Activated naive CD8-positive, alpha-beta T cell treated with anti-CD3 and anti-CD28 coated beads, Interleukin-2, amount 50 U/mL, for 24 hours (primary cell): ENCODE measurements at regions not wholly inside any gene's neighbourhood (a gene's known extent, or its start where the extent isn't known, plus 50 kb on each side); places are given as distances from the start of the nearest gene placed in this dataset.
"Not testable (repeated sequence)": the region's sequence is repeated elsewhere in the genome, so short reads cannot be mapped to it uniquely, and the experiment has no call there.

Source experiments
- ATAC-seq: fragments of 150-1000 bp; cut with Tn5 transposase; one replicate; pipeline ENCODE4 v1.10.0; 2021
- DNase-seq: peaks from one replicate; pipeline ENCODE4 v3.0.0; 2021
- H3K27ac Mint-ChIP-seq: one replicate; pipeline ENCODE4 v1.8.0; 2021; ENCODE audit warnings: mild to moderate bottlenecking, mixed read lengths
- H3K27me3 Mint-ChIP-seq: one replicate; pipeline ENCODE4 v1.8.0; 2021; ENCODE audit warnings: mixed read lengths
- H3K36me3 Mint-ChIP-seq: one replicate; pipeline ENCODE4 v1.8.0; 2021; ENCODE audit warnings: low read depth, mixed read lengths
- H3K4me1 Mint-ChIP-seq: one replicate; pipeline ENCODE4 v1.8.0; 2021; ENCODE audit warnings: mixed read lengths
- H3K4me3 Mint-ChIP-seq: one replicate; pipeline ENCODE4 v1.8.0; 2021; ENCODE audit warnings: mild to moderate bottlenecking, moderate library complexity, mixed read lengths
- H3K9me3 Mint-ChIP-seq: one replicate; pipeline ENCODE4 v1.8.0; 2021; ENCODE audit warnings: mixed read lengths

GRCh38 chr3:151615464-151615863, 118.3 kb upstream of the AADACL2 start:
- Mint-ChIP-seq H3K36me3 (no peaks in the 10 kb centered on the region), H3K27me3 (peaks cover 2% of the 10 kb centered on the region), H3K4me1 (no peaks in the 10 kb centered on the region), H3K9me3 (peaks cover 5% of the 10 kb centered on the region), H3K4me3 (no peak overlapping the region), H3K27ac (no peak overlapping the region)
- DNase-seq (no peak), ATAC-seq (no peak)

- Mint-ChIP-seq H3K9me3 (peaks cover 6% of the 10 kb centered on the region), H3K4me3 (no peak overlapping the region), H3K27me3 (peaks cover 2% of the 10 kb centered on the region), H3K36me3 (no peaks in the 10 kb centered on the region), H3K27ac (no peak overlapping the region), H3K4me1 (no peaks in the 10 kb centered on the region)
- no peak for ATAC-seq
- no peak for DNase-seq
Observed at GRCh38 chr3:151612115-151612514, 121.6 kb upstream of the AADACL2 start.

GRCh38 chr3:151611419-151611818, 122.3 kb upstream of the AADACL2 start:
- ATAC-seq, result no peak
- Mint-ChIP-seq H3K36me3 (no peaks in the 10 kb centered on the region), H3K4me3 (no peak overlapping the region), H3K27me3 (peaks cover 2% of the 10 kb centered on the region), H3K9me3 (peaks cover 6% of the 10 kb centered on the region), H3K27ac (no peak overlapping the region), H3K4me1 (no peaks in the 10 kb centered on the region)
- no peak for DNase-seq

GRCh38 chr3:151609491-151609890, 124.2 kb upstream of the AADACL2 start:
- Mint-ChIP-seq H3K36me3 (no peaks in the 10 kb centered on the region), H3K9me3 (peaks cover 6% of the 10 kb centered on the region), H3K27me3 (peaks cover 2% of the 10 kb centered on the region), H3K4me1 (no peaks in the 10 kb centered on the region), H3K27ac (no peak overlapping the region), H3K4me3 (no peak overlapping the region)
- DNase-seq, result no peak
- no peak for ATAC-seq

GRCh38 chr3:151604891-151605290, 128.8 kb upstream of the AADACL2 start:
- Mint-ChIP-seq H3K27ac (no peak overlapping the region), H3K4me3 (no peak overlapping the region), H3K9me3 (no peaks in the 10 kb centered on the region), H3K27me3 (peaks cover 2% of the 10 kb centered on the region), H3K4me1 (no peaks in the 10 kb centered on the region), H3K36me3 (no peaks in the 10 kb centered on the region)
- no peak for ATAC-seq
- DNase-seq, result no peak

- ATAC-seq (no peak), DNase-seq (no peak)
- Mint-ChIP-seq H3K27me3 (peaks cover 2% of the 10 kb centered on the region), H3K36me3 (no peaks in the 10 kb centered on the region), H3K9me3 (no peaks in the 10 kb centered on the region), H3K27ac (no peak overlapping the region), H3K4me3 (no peak overlapping the region), H3K4me1 (no peaks in the 10 kb centered on the region)
Observed at GRCh38 chr3:151600783-151601182, 132.9 kb upstream of the AADACL2 start.

- Mint-ChIP-seq H3K4me1 (no peaks in the 10 kb centered on the region), H3K27me3 (peaks cover 2% of the 10 kb centered on the region), H3K9me3 (no peaks in the 10 kb centered on the region), H3K4me3 (no peak overlapping the region), H3K36me3 (no peaks in the 10 kb centered on the region), H3K27ac (no peak overlapping the region)
- ATAC-seq, result no peak
- no peak for DNase-seq
Observed at GRCh38 chr3:151599103-151599672, 134.5 kb upstream of the AADACL2 start.

- no peaks in the 10 kb centered on the region for H3K4me1 Mint-ChIP-seq
- no peaks in the 10 kb centered on the region for H3K36me3 Mint-ChIP-seq
- H3K4me3 Mint-ChIP-seq, result no peak overlapping the region
- ATAC-seq, result no peak
- DNase-seq, result no peak
- no peak overlapping the region for H3K27ac Mint-ChIP-seq
- no peaks in the 10 kb centered on the region for H3K9me3 Mint-ChIP-seq
- peaks cover 2% of the 10 kb centered on the region for H3K27me3 Mint-ChIP-seq
Observed at GRCh38 chr3:151596940-151597339, 136.1 kb upstream of the IGSF10 start.

- Mint-ChIP-seq H3K4me3 (no peak overlapping the region), H3K4me1 (no peaks in the 10 kb centered on the region), H3K27me3 (peaks cover 2% of the 10 kb centered on the region), H3K36me3 (no peaks in the 10 kb centered on the region), H3K9me3 (no peaks in the 10 kb centered on the region), H3K27ac (no peak overlapping the region)
- ATAC-seq (no peak), DNase-seq (no peak)
Observed at GRCh38 chr3:151593928-151594327, 133.1 kb upstream of the IGSF10 start.

- no peak overlapping the region for H3K27ac Mint-ChIP-seq
- no peaks in the 10 kb centered on the region for H3K9me3 Mint-ChIP-seq
- H3K4me1 Mint-ChIP-seq, result no peaks in the 10 kb centered on the region
- DNase-seq (no peak), ATAC-seq (no peak)
- H3K27me3 Mint-ChIP-seq, result no peaks in the 10 kb centered on the region
- H3K36me3 Mint-ChIP-seq, result no peaks in the 10 kb centered on the region
- H3K4me3 Mint-ChIP-seq, result no peak overlapping the region
Observed at GRCh38 chr3:151592287-151592686, 131.4 kb upstream of the IGSF10 start.

- no peaks in the 10 kb centered on the region for H3K9me3 Mint-ChIP-seq
- H3K4me3 Mint-ChIP-seq, result no peak overlapping the region
- H3K4me1 Mint-ChIP-seq, result no peaks in the 10 kb centered on the region
Observed at GRCh38 chr3:151591441-151591840, 130.6 kb upstream of the IGSF10 start.

GRCh38 chr3:151589311-151589710, 128.4 kb upstream of the IGSF10 start:
- H3K27ac Mint-ChIP-seq, result no peak overlapping the region
- ATAC-seq, result no peak

More at GRCh38 chr3:151591441-151591840, 130.6 kb upstream of the IGSF10 start:
- DNase-seq (no peak), ATAC-seq (no peak)
- H3K27ac Mint-ChIP-seq, result no peak overlapping the region
- no peaks in the 10 kb centered on the region for H3K27me3 Mint-ChIP-seq
- no peaks in the 10 kb centered on the region for H3K36me3 Mint-ChIP-seq

GRCh38 chr3:151587659-151588058, 126.8 kb upstream of the IGSF10 start:
- not testable (repeated sequence) for H3K27ac Mint-ChIP-seq, H3K4me3 Mint-ChIP-seq, DNase-seq, H3K4me1 Mint-ChIP-seq, H3K36me3 Mint-ChIP-seq, H3K27me3 Mint-ChIP-seq, ATAC-seq, H3K9me3 Mint-ChIP-seq

More at GRCh38 chr3:151589311-151589710, 128.4 kb upstream of the IGSF10 start:
- DNase-seq, result no peak
- H3K27me3 Mint-ChIP-seq, result peaks cover 1% of the 10 kb centered on the region
- H3K4me1 Mint-ChIP-seq, result no peaks in the 10 kb centered on the region
- H3K36me3 Mint-ChIP-seq, result no peaks in the 10 kb centered on the region
- H3K9me3 Mint-ChIP-seq, result no peaks in the 10 kb centered on the region
- H3K4me3 Mint-ChIP-seq, result no peak overlapping the region

- Mint-ChIP-seq H3K36me3 (no peaks in the 10 kb centered on the region), H3K27ac (no peak overlapping the region), H3K27me3 (peaks cover 4% of the 10 kb centered on the region), H3K4me1 (no peaks in the 10 kb centered on the region), H3K4me3 (no peak overlapping the region), H3K9me3 (no peaks in the 10 kb centered on the region)
- ATAC-seq, result no peak
- DNase-seq, result no peak
Observed at GRCh38 chr3:151584566-151584965, 123.7 kb upstream of the IGSF10 start.

- DNase-seq (no peak), ATAC-seq (no peak)
- Mint-ChIP-seq H3K27me3 (peaks cover 4% of the 10 kb centered on the region), H3K9me3 (no peaks in the 10 kb centered on the region), H3K27ac (no peak overlapping the region), H3K4me3 (no peak overlapping the region), H3K36me3 (no peaks in the 10 kb centered on the region), H3K4me1 (no peaks in the 10 kb centered on the region)
Observed at GRCh38 chr3:151581035-151581434, 120.2 kb upstream of the IGSF10 start.

- Mint-ChIP-seq H3K4me1 (no peaks in the 10 kb centered on the region), H3K4me3 (no peak overlapping the region), H3K9me3 (no peaks in the 10 kb centered on the region), H3K27ac (no peak overlapping the region), H3K36me3 (no peaks in the 10 kb centered on the region), H3K27me3 (peaks cover 4% of the 10 kb centered on the region)
- ATAC-seq (no peak), DNase-seq (no peak)
Observed at GRCh38 chr3:151580591-151580990, 119.7 kb upstream of the IGSF10 start.
